Type B pancreatic cell (in vitro differentiated cells): ENCODE measurements at regions not wholly inside any gene's neighbourhood (a gene's known extent, or its start where the extent isn't known, plus 50 kb on each side); places are given as distances from the start of the nearest gene placed in this dataset.

Experiments
- DNase-seq: peaks from one replicate; pipeline ENCODE4 v3.0.0; 2021; ENCODE audit warnings: mixed read lengths; ENCODE audit not compliant: unreplicated experiment; ENCODE audit errors: extremely low spot score
- H3K27ac Mint-ChIP-seq: 2 replicates; pipeline ENCODE4 v1.8.0; 2021; ENCODE audit warnings: mild to moderate bottlenecking, mixed read lengths
- H3K27me3 Mint-ChIP-seq: 2 replicates; pipeline ENCODE4 v1.8.0; 2021; ENCODE audit warnings: mixed read lengths
- H3K36me3 Mint-ChIP-seq: 2 replicates; pipeline ENCODE4 v1.8.0; 2021; ENCODE audit warnings: mixed read lengths
- H3K4me1 Mint-ChIP-seq: one replicate; pipeline ENCODE4 v1.8.0; 2021; ENCODE audit warnings: mixed read lengths; ENCODE audit not compliant: unreplicated experiment
- H3K4me3 Mint-ChIP-seq: 2 replicates; pipeline ENCODE4 v1.8.0; 2021; ENCODE audit warnings: mild to moderate bottlenecking, mixed read lengths
- H3K9me3 Mint-ChIP-seq: 2 replicates; pipeline ENCODE4 v1.8.0; 2021; ENCODE audit warnings: mixed read lengths
- CTCF ChIP-seq: fragments of 200-600 bp; sonication (generic); conservative IDR thresholded peaks from 2 replicates; pipeline ENCODE4 v1.5.0; 2021; ENCODE audit warnings: antibody characterized with exemption, mild to moderate bottlenecking

GRCh38 chr6:121811106-121811505, 375.7 kb downstream of the GJA1 start:
- H3K27ac Mint-ChIP-seq = no peak overlapping the region
- no peak for DNase-seq
- no peaks in the 10 kb centered on the region for H3K27me3 Mint-ChIP-seq
- no peaks in the 10 kb centered on the region for H3K4me1 Mint-ChIP-seq
- H3K36me3 Mint-ChIP-seq = no peaks in the 10 kb centered on the region
- no peaks in the 10 kb centered on the region for H3K9me3 Mint-ChIP-seq
- no peak for TF ChIP-seq CTCF
- H3K4me3 Mint-ChIP-seq = no peak overlapping the region

GRCh38 chr6:121816361-121816760, 380.9 kb downstream of the GJA1 start:
- TF ChIP-seq CTCF = no peak
- peaks cover 4% of the 10 kb centered on the region for H3K4me1 Mint-ChIP-seq
- no peak for DNase-seq
- no peaks in the 10 kb centered on the region for H3K27me3 Mint-ChIP-seq
- no peak overlapping the region for H3K4me3 Mint-ChIP-seq
- H3K9me3 Mint-ChIP-seq = peaks cover 5% of the 10 kb centered on the region
- no peak overlapping the region for H3K27ac Mint-ChIP-seq
- H3K36me3 Mint-ChIP-seq = no peaks in the 10 kb centered on the region

GRCh38 chr6:121816906-121817540, 381.6 kb downstream of the GJA1 start:
- TF ChIP-seq CTCF = no peak
- no peak overlapping the region for H3K4me3 Mint-ChIP-seq
- DNase-seq = no peak
- peaks cover 9% of the 10 kb centered on the region for H3K4me1 Mint-ChIP-seq
- H3K36me3 Mint-ChIP-seq = no peaks in the 10 kb centered on the region
- H3K27ac Mint-ChIP-seq = no peak overlapping the region
- H3K27me3 Mint-ChIP-seq = no peaks in the 10 kb centered on the region
- H3K9me3 Mint-ChIP-seq = peaks cover 5% of the 10 kb centered on the region

- Mint-ChIP-seq H3K9me3 (peaks cover 5% of the 10 kb centered on the region), H3K36me3 (no peaks in the 10 kb centered on the region), H3K27me3 (no peaks in the 10 kb centered on the region), H3K27ac (no peak overlapping the region), H3K4me1 (peaks cover 11% of the 10 kb centered on the region), H3K4me3 (no peak overlapping the region)
- no peak for TF ChIP-seq CTCF
- no peak for DNase-seq
These were observed 388.0 kb downstream of the GJA1 start for GRCh38 chr6:121823437-121823851.

- no peak for TF ChIP-seq CTCF
- Mint-ChIP-seq H3K27ac (no peak overlapping the region), H3K27me3 (no peaks in the 10 kb centered on the region), H3K4me1 (peaks cover 17% of the 10 kb centered on the region), H3K36me3 (no peaks in the 10 kb centered on the region), H3K9me3 (no peaks in the 10 kb centered on the region), H3K4me3 (no peak overlapping the region)
- DNase-seq = no peak
These were observed 390.8 kb downstream of the GJA1 start for GRCh38 chr6:121826156-121826810.
